Hepatocyte (in vitro differentiated cells): ENCODE measurements at regions not wholly inside any gene's neighbourhood (a gene's known extent, or its start where the extent isn't known, plus 50 kb on each side); places are given as distances from the start of the nearest gene placed in this dataset.

Source experiments
- EZH2 ChIP-seq: fragments of 200-600 bp; sonication (generic); IDR thresholded peaks from 2 replicates; pipeline ENCODE4 v1.6.1; 2016; ENCODE audit warnings: antibody characterized with exemption, mild to moderate bottlenecking, borderline replicate concordance
- TF ChIP-seq, protein P1 (sequence below): fragments of 200-600 bp; sonication (generic); IDR thresholded peaks from 2 replicates; pipeline ENCODE4 v1.5.1; 2016; ENCODE audit warnings: antibody characterized with exemption, mild to moderate bottlenecking; ENCODE audit not compliant: poor library complexity

DNA sequence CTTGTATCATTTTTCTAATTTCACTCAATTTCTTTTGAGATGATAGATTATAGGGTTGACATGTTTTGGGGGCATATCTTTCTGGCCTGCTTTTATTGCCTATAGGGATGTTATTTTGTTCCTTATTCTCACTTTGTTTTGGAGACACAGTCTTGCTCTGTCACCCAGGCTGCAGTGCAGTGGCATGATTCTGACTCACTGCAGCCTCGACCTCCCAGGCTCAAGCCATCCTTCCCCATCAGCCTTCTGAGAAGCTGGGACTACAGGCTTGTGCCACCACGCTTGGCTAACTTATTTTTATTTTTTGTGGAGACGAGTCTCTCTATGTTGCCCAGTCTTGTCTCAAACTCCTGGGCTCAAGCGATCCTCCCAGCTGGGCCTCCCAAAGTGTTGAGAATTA is 72.8 kb upstream of the FAN1 start:
- TF ChIP-seq, protein P1, sequence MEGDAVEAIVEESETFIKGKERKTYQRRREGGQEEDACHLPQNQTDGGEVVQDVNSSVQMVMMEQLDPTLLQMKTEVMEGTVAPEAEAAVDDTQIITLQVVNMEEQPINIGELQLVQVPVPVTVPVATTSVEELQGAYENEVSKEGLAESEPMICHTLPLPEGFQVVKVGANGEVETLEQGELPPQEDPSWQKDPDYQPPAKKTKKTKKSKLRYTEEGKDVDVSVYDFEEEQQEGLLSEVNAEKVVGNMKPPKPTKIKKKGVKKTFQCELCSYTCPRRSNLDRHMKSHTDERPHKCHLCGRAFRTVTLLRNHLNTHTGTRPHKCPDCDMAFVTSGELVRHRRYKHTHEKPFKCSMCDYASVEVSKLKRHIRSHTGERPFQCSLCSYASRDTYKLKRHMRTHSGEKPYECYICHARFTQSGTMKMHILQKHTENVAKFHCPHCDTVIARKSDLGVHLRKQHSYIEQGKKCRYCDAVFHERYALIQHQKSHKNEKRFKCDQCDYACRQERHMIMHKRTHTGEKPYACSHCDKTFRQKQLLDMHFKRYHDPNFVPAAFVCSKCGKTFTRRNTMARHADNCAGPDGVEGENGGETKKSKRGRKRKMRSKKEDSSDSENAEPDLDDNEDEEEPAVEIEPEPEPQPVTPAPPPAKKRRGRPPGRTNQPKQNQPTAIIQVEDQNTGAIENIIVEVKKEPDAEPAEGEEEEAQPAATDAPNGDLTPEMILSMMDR: no peak
- TF ChIP-seq EZH2: no peak
